ENCODE measurements at regions not wholly inside any gene's neighbourhood (a gene's known extent, or its start where the extent isn't known, plus 50 kb on each side); places are given as distances from the start of the nearest gene placed in this dataset.
A peak's percentile ranks its signal among the peaks of the same experiment; 100 is the strongest.
"Not testable (repeated sequence)": the region's sequence is repeated elsewhere in the genome, so short reads cannot be mapped to it uniquely, and the experiment has no call there.

GRCh38 chr16:80915079-80915450 is 91.6 kb downstream of the CMC2 start:
- DNase-seq = no peak

GRCh38 chr16:80914379-80915078 is 92.2 kb downstream of the CMC2 start:
- DNase-seq = no peak

- no peak for DNase-seq
Observed at GRCh38 chr16:80913397-80913796, 93.3 kb downstream of the CMC2 start.

GRCh38 chr16:80912651-80913050 is 94.0 kb downstream of the CMC2 start:
- no peak for DNase-seq

- DNase-seq = no peak
Observed at GRCh38 chr16:80910434-80910833, 96.3 kb downstream of the CMC2 start.

- no peak for DNase-seq
Observed at GRCh38 chr16:80909720-80910119, 97.0 kb downstream of the CMC2 start.

- DNase-seq = not testable (repeated sequence)
Observed at GRCh38 chr16:80906169-80906568, 100.5 kb downstream of the CMC2 start.

GRCh38 chr16:80903616-80904015 is 99.2 kb upstream of the CDYL2 start:
- no peak for DNase-seq

GRCh38 chr16:80902306-80903110 is 98.1 kb upstream of the CDYL2 start:
- no peak for DNase-seq

- no peak for DNase-seq
Observed at GRCh38 chr16:80900593-80900954, 96.2 kb upstream of the CDYL2 start.

GRCh38 chr16:80899809-80900592 is 95.6 kb upstream of the CDYL2 start:
- peak; percentile 77 for DNase-seq

GRCh38 chr16:80896776-80897175 is 92.4 kb upstream of the CDYL2 start:
- DNase-seq = no peak

GRCh38 chr16:80894091-80894490 is 89.7 kb upstream of the CDYL2 start:
- DNase-seq = no peak

- DNase-seq = no peak
Observed at GRCh38 chr16:80893686-80894085, 89.3 kb upstream of the CDYL2 start.

- DNase-seq = not testable (repeated sequence)
Observed at GRCh38 chr16:80892395-80892794, 88.0 kb upstream of the CDYL2 start.

GRCh38 chr16:80889779-80890359 is 85.5 kb upstream of the CDYL2 start:
- DNase-seq = no peak

- no peak for DNase-seq
Observed at GRCh38 chr16:80887062-80887461, 82.7 kb upstream of the CDYL2 start.

GRCh38 chr16:80883816-80884215 is 79.4 kb upstream of the CDYL2 start:
- no peak for DNase-seq

- DNase-seq = no peak
Observed at GRCh38 chr16:80883159-80883642, 78.8 kb upstream of the CDYL2 start.

GRCh38 chr16:80875616-80876015 is 71.2 kb upstream of the CDYL2 start:
- no peak for DNase-seq

GRCh38 chr16:80874925-80875324 is 70.5 kb upstream of the CDYL2 start:
- no peak for DNase-seq

- no peak for DNase-seq
Observed at GRCh38 chr16:80862160-80862705, 57.8 kb upstream of the CDYL2 start.

Data from fibroblast of skin of back (primary cell).